GM21447 (cell line): ENCODE measurements at regions not wholly inside any gene's neighbourhood (a gene's known extent, or its start where the extent isn't known, plus 50 kb on each side); places are given as distances from the start of the nearest gene placed in this dataset.
"Not testable (repeated sequence)": the region's sequence is repeated elsewhere in the genome, so short reads cannot be mapped to it uniquely, and the experiment has no call there.

Experiments
- ATAC-seq: cut with Tn5 transposase; IDR thresholded peaks from one replicate; pipeline ENCODE4 v1.9.1; 2021; ENCODE audit not compliant: unreplicated experiment

- ATAC-seq, result no peak
Measured at GRCh38 chr5:99083197-99083596, 154.4 kb upstream of the CHD1 start.

GRCh38 chr5:99081711-99082110, 152.9 kb upstream of the CHD1 start:
- no peak for ATAC-seq

DNA sequence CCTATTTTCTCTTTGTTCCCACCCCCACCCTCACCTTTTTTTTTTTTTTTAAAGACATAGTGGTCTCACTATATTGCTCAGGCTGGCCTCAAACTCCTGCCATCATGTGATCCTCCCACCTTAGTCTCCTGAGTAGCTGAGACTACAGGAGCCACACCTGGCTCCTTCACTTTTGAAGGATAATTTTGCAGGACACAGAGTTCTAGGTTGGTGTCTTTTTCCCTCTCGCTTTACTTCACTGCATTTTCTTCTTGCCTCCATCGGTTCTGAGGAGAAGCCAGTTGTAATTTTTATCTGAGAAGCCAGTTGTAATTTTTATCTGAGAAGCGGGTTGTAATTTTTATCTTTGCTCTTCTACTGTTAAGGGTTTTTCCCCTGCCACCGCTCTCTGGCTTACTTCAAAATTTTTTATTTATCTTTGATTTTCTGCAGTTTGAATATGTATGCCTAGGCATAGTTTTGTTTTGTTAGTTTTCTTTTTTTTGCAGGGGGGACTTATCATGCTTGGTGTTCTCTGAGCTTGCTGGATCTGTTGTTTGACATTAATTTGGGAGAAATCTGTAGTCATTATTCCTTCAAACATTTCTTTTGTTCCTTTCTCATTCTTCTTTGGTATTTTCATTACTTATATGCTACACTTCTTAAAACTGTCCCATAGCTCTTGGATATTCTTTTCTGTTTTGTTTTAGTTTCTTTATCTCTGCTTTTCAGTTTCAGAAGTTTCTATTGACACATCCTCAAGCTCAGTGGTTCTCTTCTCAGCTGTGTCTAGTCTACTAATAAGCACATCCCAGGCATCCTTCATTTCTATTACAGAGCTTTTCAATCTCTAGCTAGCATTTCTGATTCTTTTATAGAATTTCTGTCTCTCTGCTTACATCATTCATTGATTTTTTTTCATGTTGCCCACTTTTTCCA, 148.2 kb upstream of the CHD1 start:
- peak; percentile 77 for ATAC-seq

GRCh38 chr5:99072846-99073245, 144.0 kb upstream of the CHD1 start:
- no peak for ATAC-seq

DNA sequence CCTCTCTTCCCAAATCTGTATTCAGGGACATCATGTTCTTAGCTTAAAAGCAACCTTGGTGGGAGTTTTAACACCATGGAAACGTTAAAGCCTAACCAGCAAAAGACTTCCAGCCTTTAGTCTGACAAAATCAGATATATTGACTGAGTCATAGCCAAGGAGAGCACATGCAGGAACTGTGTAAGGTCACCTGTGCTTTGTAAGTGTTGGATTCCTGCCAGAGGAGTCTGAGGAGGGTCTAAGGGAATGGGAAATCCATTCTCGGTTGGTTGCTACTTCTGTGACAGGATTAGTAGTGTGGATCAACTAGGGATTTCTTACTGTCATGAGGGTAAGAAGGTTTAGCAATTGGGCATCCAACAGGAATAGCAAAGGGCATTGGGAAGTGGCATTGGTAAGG, 142.0 kb upstream of the CHD1 start:
- ATAC-seq, result no peak

- no peak for ATAC-seq
Measured at GRCh38 chr5:99070362-99070761, 141.6 kb upstream of the CHD1 start.

DNA sequence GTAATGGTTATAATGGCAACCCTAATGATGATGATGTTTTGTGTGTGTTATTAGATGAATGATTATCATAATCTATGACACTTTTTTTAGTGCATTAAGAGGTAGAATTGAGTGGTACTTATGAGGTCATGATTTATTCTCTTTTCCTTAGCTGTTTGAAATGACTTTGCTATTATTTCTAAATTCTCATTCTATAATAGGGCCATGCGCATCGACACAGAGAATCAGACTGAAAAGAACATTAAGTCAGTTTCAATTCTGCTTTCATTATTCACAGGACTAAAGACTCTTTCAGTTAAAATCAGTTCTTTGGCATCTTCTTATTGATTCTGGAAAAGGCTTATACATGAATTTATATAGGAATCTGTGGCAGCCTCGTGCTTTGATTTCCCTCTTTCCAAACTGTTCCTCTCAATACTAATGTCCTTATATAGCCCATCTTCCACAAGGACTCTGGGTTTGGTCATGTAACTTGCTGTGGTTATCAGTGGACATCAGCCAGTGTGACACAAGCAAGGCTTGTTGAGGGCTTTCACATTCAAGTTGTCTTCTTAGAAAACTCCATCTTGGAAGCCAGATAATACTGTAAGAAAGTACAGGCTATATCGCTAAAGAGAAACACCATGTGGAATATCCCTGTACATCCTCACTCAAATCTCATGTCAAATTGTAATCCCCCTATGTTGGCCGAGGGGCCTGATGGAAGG, 140.3 kb upstream of the CHD1 start:
- ATAC-seq, result peak; percentile 75

DNA sequence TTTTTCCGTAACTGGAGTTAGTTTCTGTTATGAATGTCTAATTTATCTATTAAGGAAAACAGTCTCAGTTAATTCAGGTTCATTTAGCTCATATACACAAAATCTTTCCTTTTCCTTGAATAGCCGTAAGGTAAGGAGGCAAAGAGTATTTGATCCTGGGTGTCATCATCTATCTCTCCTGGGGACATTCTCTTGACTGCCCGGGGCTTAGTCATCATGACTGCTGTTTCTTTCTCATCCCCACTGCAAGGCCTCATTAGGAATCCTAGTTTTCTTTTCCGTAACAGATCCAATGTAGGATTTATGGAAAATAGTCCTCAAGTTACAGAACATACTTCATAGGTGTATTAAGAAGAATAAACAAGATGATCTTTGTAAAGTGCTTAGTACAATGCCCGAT, 134.9 kb upstream of the CHD1 start:
- ATAC-seq, result no peak

DNA sequence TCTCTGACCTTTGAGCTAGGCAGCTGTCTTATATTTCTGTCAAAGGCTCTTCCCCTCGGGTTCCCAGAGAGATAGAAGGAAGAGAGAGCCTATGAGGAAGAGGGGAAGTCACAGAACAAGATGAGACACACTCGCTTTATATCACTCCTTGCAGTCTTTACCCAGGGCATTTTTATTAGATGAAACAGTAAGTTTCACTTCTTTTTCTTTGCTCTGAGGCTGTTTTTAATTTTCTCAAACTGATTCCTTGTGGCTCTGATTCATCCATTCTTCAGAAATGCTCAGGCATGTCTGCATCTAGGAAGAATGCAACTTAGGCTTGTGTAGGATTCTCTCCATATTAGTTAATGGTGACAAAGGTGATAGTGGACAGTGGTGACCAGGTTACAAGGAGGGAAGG, 132.9 kb upstream of the CHD1 start:
- ATAC-seq, result no peak

GRCh38 chr5:99061299-99061698, 132.5 kb upstream of the CHD1 start:
- no peak for ATAC-seq

DNA sequence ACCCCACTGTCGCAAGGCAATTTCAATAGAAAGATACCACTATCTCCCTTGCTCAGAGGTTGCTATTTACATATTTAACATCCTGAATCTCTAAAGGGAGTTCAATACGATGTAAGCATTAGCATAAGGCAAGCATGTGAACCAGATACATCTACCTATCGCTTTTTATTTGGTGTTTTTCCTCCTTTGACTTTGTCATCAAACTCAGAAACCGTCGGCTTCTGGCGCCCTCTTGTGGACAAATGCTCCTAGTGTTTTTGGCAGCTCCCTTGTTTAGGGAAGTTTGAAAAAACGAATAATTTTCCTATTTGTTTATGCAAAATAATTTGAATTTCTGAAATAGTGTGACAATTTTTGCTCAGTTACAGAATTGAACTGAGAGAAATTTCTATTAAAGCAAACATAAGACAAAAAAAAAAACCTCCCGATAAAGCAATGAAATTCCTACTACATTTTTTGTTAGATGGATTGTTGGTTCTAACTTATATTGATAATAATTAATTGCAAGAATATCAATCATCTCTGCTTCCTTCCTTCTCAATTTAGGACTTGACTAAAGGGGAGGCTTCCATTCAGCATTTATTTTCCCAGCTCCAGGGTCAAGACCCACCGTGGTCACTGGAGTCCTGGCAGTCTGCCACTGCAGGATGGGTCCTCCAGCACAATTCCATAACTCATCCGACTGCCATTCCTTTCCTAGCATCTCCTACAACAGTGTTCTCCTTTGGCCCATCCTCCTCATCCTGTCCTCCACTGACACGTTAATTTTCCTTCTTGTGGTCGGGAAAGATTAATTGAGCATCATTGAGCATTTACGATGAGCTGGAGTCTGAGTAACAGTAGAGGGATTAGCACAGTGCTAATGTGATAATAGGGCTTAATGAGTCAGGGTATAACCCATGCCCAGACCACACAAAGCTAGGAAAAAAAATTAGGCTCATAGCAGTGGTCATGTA, 131.8 kb upstream of the CHD1 start:
- ATAC-seq, result peak; percentile 65

DNA sequence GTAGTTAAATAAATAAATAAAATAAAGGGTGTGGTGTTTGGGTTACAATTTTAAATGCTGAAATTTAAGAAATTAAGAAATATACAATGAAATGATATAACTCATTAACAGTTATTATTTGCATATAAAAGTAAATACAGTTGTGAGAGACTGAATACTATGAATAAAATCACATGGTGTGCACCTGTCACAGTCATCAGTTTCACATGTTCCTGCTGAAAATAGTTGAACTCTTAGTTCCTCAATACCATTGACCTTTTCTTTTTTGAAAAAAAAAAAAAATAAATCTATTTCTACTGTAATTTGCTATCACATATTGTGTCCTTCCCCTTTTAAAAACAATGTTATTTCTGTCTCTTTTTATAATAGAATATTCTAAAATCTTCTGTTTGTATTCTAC, 130.9 kb upstream of the CHD1 start:
- peak; percentile 74 for ATAC-seq

DNA sequence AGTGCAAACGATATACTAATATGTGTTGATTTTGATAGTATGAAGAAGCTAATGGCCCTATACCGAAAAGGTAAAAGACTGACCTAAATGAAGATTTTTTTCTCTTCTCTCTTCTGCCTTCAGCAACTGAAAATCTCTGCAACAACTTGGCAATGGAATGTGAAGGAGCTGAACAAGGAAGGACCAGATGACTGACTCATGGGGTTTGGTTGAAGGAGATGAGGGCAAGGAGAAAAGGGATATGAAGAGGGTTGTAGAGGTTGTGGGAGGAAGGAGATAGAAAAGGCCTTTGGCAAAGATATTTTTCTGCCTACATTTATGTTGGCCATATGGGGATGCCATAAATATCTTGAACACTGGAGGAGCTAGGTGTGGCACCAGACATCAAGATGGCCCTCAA, 129.7 kb upstream of the CHD1 start:
- ATAC-seq, result no peak

GRCh38 chr5:99054972-99055371, 126.2 kb upstream of the CHD1 start:
- ATAC-seq, result no peak

- no peak for ATAC-seq
Measured at GRCh38 chr5:99045871-99046270, 117.1 kb upstream of the CHD1 start.

DNA sequence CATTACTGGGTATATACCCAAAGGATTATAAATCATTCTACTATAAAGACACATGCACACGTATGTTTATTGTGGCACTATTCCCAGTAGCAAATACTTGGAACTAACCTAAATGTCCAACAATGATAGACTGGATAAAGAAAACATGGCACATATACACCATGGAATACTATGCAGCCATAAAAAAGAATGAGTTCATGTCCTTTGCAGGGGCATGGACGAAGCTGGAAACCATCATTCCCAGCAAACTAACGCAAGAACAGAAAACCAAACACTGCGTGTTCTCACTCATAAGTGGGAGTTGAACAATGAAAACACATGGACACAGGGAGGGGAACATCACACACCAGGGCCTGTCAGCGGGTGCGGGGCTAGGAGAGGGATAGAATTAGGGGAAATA, 114.5 kb upstream of the CHD1 start:
- not testable (repeated sequence) for ATAC-seq

GRCh38 chr5:99037668-99038067, 108.9 kb upstream of the CHD1 start:
- ATAC-seq, result no peak

GRCh38 chr5:99035942-99036341, 107.1 kb upstream of the CHD1 start:
- ATAC-seq, result no peak

GRCh38 chr5:99034336-99034735, 105.5 kb upstream of the CHD1 start:
- no peak for ATAC-seq

- no peak for ATAC-seq
Measured at GRCh38 chr5:99033014-99033900, 104.5 kb upstream of the CHD1 start.
